KMS-11 (cell line): ENCODE measurements at regions not wholly inside any gene's neighbourhood (a gene's known extent, or its start where the extent isn't known, plus 50 kb on each side); places are given as distances from the start of the nearest gene placed in this dataset.
"Not testable (repeated sequence)": the region's sequence is repeated elsewhere in the genome, so short reads cannot be mapped to it uniquely, and the experiment has no call there.

Experiments
- H2AFZ ChIP-seq: fragments of 200-600 bp; sonication (generic); 2 replicates; pipeline ENCODE4 v1.6.1; 2016; ENCODE audit warnings: antibody characterized with exemption, mixed run types, low read depth
- H3K27ac ChIP-seq: fragments of 200-600 bp; sonication (generic); 2 replicates; pipeline ENCODE4 v1.6.1; 2016; ENCODE audit warnings: mild to moderate bottlenecking, mixed run types
- H3K27me3 ChIP-seq: fragments of 200-600 bp; sonication (generic); 2 replicates; pipeline ENCODE4 v1.6.1; 2017; ENCODE audit warnings: mild to moderate bottlenecking, low read depth, mixed run types, moderate library complexity; ENCODE audit not compliant: insufficient read depth
- H3K36me3 ChIP-seq: fragments of 200-600 bp; sonication (generic); 2 replicates; pipeline ENCODE4 v1.6.1; 2017; ENCODE audit warnings: mild to moderate bottlenecking, mixed run types; ENCODE audit not compliant: insufficient read depth
- H3K4me1 ChIP-seq: fragments of 200-600 bp; sonication (generic); 2 replicates; pipeline ENCODE4 v1.6.1; 2016; ENCODE audit warnings: mild to moderate bottlenecking, low read depth, mixed run types; ENCODE audit not compliant: poor library complexity, severe bottlenecking
- H3K4me2 ChIP-seq: fragments of 200-600 bp; sonication (generic); 2 replicates; pipeline ENCODE4 v1.7.0; 2016; ENCODE audit warnings: mild to moderate bottlenecking, mixed run types
- H3K4me3 ChIP-seq: fragments of 200-600 bp; sonication (generic); IDR thresholded peaks from 2 replicates; pipeline ENCODE4 v1.6.1; 2017; ENCODE audit warnings: low read depth, low read length, mixed read lengths; ENCODE audit not compliant: insufficient read depth
- H3K79me2 ChIP-seq: fragments of 200-600 bp; sonication (generic); 2 replicates; pipeline ENCODE4 v1.6.1; 2016; ENCODE audit warnings: low read depth, mixed run types; ENCODE audit not compliant: insufficient read depth
- H3K9ac ChIP-seq: fragments of 200-600 bp; sonication (generic); 2 replicates; pipeline ENCODE4 v1.6.1; 2016; ENCODE audit warnings: mild to moderate bottlenecking, mixed run types
- H4K20me1 ChIP-seq: fragments of 200-600 bp; sonication (generic); 2 replicates; pipeline ENCODE4 v1.6.1; 2016; ENCODE audit warnings: mild to moderate bottlenecking, mixed run types; ENCODE audit not compliant: insufficient read depth
- TF ChIP-seq, protein P1 (sequence below): fragments of 200-600 bp; sonication (generic); conservative IDR thresholded peaks from 2 replicates; pipeline ENCODE4 v1.6.1; 2017; ENCODE audit warnings: low read depth, mild to moderate bottlenecking, antibody characterized with exemption, low read length, moderate library complexity, mixed read lengths

DNA sequence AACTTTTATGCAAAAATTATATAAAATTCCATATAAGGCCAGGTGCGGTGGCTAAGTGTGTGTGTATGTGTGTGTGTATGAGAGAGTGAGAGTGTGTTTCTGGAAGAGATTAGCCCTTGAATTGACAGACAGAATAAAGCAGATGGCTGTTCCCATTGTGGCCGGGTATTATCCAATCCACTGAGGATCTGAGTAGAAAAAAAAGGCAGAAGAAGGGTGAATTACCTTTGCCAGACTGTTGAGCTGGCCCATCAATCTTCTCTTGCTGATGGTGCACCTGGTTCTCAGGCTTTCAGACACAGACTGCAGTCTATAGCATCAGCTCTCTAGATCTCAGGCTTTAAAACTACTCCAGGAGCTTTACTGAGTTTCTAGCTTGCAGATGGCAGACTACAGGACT lies 92.2 kb upstream of the SLIT2 start:
- TF ChIP-seq, protein P1, sequence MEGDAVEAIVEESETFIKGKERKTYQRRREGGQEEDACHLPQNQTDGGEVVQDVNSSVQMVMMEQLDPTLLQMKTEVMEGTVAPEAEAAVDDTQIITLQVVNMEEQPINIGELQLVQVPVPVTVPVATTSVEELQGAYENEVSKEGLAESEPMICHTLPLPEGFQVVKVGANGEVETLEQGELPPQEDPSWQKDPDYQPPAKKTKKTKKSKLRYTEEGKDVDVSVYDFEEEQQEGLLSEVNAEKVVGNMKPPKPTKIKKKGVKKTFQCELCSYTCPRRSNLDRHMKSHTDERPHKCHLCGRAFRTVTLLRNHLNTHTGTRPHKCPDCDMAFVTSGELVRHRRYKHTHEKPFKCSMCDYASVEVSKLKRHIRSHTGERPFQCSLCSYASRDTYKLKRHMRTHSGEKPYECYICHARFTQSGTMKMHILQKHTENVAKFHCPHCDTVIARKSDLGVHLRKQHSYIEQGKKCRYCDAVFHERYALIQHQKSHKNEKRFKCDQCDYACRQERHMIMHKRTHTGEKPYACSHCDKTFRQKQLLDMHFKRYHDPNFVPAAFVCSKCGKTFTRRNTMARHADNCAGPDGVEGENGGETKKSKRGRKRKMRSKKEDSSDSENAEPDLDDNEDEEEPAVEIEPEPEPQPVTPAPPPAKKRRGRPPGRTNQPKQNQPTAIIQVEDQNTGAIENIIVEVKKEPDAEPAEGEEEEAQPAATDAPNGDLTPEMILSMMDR: no peak
- H2AFZ ChIP-seq: no peak overlapping the region
- H3K4me3 ChIP-seq: no peak overlapping the region
- no peak overlapping the region for H3K9ac ChIP-seq
- no peaks in the 10 kb centered on the region for H4K20me1 ChIP-seq
- no peaks in the 10 kb centered on the region for H3K79me2 ChIP-seq
- no peaks in the 10 kb centered on the region for H3K27me3 ChIP-seq
- no peaks in the 10 kb centered on the region for H3K4me1 ChIP-seq
- H3K36me3 ChIP-seq: no peaks in the 10 kb centered on the region
- H3K27ac ChIP-seq: no peak overlapping the region
- no peak overlapping the region for H3K4me2 ChIP-seq

DNA sequence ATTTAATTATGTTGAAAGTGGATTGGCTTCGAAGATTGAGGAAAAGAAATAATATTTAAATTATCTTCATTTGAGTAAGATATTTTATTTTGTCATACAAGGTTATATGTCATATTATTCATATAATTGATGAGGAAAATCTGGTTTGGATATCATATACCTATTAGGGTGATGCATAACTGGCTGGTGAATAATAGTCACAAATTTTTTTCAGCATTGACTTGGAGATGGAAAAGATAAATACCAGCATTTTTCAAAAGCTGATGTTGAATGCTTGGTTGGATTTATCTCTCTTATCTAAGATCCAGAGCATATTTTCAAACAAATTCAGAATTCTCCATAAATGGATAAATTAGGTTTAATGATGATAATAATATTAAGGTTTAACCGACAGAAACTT lies 93.5 kb upstream of the SLIT2 start:
- no peaks in the 10 kb centered on the region for H3K36me3 ChIP-seq
- no peak overlapping the region for H3K9ac ChIP-seq
- TF ChIP-seq, protein P1: no peak
- no peaks in the 10 kb centered on the region for H3K79me2 ChIP-seq
- no peak overlapping the region for H3K4me2 ChIP-seq
- no peaks in the 10 kb centered on the region for H3K27me3 ChIP-seq
- no peaks in the 10 kb centered on the region for H4K20me1 ChIP-seq
- H3K4me1 ChIP-seq: no peaks in the 10 kb centered on the region
- H2AFZ ChIP-seq: no peak overlapping the region
- H3K27ac ChIP-seq: no peak overlapping the region
- H3K4me3 ChIP-seq: no peak overlapping the region

DNA sequence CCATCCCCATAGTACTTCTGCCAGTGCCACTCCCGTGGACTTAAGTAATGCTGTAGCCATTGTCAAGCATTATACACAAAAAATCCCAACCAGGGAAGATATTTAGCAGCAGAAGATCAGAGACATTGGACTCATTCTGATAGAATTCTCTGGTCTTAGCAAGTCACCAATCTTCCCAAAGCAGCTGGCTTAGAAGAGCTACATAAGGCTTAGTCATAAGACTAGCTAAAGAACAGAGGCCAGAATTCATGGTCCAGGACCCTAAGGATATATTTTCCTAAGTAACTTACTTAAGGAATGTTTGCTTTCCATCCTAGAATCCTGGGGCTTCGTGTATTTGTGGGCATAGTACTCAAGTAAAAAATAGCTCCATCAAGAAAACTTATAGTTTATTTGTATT lies 100.3 kb upstream of the SLIT2 start:
- H3K27me3 ChIP-seq: no peaks in the 10 kb centered on the region
- no peak overlapping the region for H3K4me3 ChIP-seq
- H3K4me2 ChIP-seq: no peak overlapping the region
- H4K20me1 ChIP-seq: no peaks in the 10 kb centered on the region
- TF ChIP-seq, protein P1: no peak
- H3K36me3 ChIP-seq: no peaks in the 10 kb centered on the region
- no peak overlapping the region for H2AFZ ChIP-seq
- no peak overlapping the region for H3K9ac ChIP-seq
- H3K79me2 ChIP-seq: no peaks in the 10 kb centered on the region
- no peak overlapping the region for H3K27ac ChIP-seq
- no peaks in the 10 kb centered on the region for H3K4me1 ChIP-seq

DNA sequence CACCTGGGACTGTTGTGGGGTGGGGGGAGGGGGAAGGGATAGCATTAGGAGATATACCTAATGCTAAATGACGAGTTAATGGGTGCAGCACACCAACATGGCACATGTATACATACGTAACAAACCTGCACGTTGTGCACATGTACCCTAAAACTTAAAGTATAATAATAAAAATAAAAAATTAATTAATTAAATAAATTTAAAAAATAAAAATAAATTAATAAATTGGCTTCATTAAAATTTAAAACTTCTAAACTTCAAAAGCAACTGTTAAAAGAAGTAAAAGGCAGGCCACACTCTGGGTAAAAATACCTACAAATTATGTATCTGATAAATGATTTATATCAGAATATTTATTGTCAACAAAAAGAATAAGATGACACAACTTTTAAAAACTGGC lies 102.6 kb upstream of the SLIT2 start:
- not testable (repeated sequence) for H3K4me2 ChIP-seq, H3K9ac ChIP-seq, H3K36me3 ChIP-seq, H3K27me3 ChIP-seq, H2AFZ ChIP-seq, H3K4me1 ChIP-seq, H3K4me3 ChIP-seq, H3K79me2 ChIP-seq, H3K27ac ChIP-seq, H4K20me1 ChIP-seq

DNA sequence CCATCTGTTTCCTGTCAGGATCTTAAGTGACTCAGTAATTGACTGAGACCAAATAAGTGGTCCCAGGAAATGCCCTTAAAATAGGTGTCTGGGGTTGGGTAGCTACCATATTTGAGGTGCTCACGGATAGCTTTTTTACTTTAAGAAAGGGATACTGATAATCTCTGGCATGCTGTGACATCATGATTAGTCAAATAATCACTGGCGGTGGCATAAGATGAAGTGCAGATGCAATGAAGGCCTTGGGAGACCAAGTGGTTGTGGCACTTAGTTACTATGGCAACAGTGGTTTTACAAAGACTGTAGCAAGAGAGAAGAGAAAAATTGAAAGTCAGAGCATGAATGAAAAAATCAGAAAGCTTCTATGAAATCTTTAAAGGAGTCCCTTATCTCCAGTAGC lies 114.5 kb upstream of the SLIT2 start:
- H2AFZ ChIP-seq: no peak overlapping the region
- no peak overlapping the region for H3K4me2 ChIP-seq
- H3K36me3 ChIP-seq: no peaks in the 10 kb centered on the region
- H3K79me2 ChIP-seq: no peaks in the 10 kb centered on the region
- H3K27me3 ChIP-seq: no peaks in the 10 kb centered on the region
- H3K9ac ChIP-seq: no peak overlapping the region
- H4K20me1 ChIP-seq: no peaks in the 10 kb centered on the region
- H3K4me1 ChIP-seq: no peaks in the 10 kb centered on the region
- H3K27ac ChIP-seq: no peak overlapping the region
- no peak overlapping the region for H3K4me3 ChIP-seq
- TF ChIP-seq, protein P1: no peak
